ENCODE measurements at regions not wholly inside any gene's neighbourhood (a gene's known extent, or its start where the extent isn't known, plus 50 kb on each side); places are given as distances from the start of the nearest gene placed in this dataset.

- no peak for TF ChIP-seq CTCF (IDR thresholded peaks at IDR 0.05; ENCODE audit: insufficient read depth, low read depth, low read length, missing control alignments)
- H3K4me3 ChIP-seq (ENCODE audit: low read depth, low read length) = no peak overlapping the region
- DNase-seq (ENCODE audit: low read depth) = no peak
These were observed 104.7 kb downstream of the RIPK4 start for GRCh38 chr21:41662161-41662560.

- DNase-seq (ENCODE audit: low read depth) = no peak
- H3K4me3 ChIP-seq (ENCODE audit: low read depth, low read length) = no peak overlapping the region
- TF ChIP-seq CTCF (IDR thresholded peaks at IDR 0.05; ENCODE audit: insufficient read depth, low read depth, low read length, missing control alignments) = no peak
These were observed 106.1 kb downstream of the RIPK4 start for GRCh38 chr21:41660748-41661147.

GRCh38 chr21:41659791-41660560 is 106.9 kb downstream of the RIPK4 start:
- TF ChIP-seq CTCF (IDR thresholded peaks at IDR 0.05; ENCODE audit: insufficient read depth, low read depth, low read length, missing control alignments) = no peak
- H3K4me3 ChIP-seq (ENCODE audit: low read depth, low read length) = no peak overlapping the region
- DNase-seq (ENCODE audit: low read depth) = no peak

GRCh38 chr21:41656946-41657525 is 109.8 kb downstream of the RIPK4 start:
- no peak for DNase-seq (ENCODE audit: low read depth)
- no peak for TF ChIP-seq CTCF (IDR thresholded peaks at IDR 0.05; ENCODE audit: insufficient read depth, low read depth, low read length, missing control alignments)

GRCh38 chr21:41655259-41655658 is 111.6 kb downstream of the RIPK4 start:
- no peak for DNase-seq (ENCODE audit: low read depth)
- TF ChIP-seq CTCF (IDR thresholded peaks at IDR 0.05; ENCODE audit: insufficient read depth, low read depth, low read length, missing control alignments) = no peak

More at GRCh38 chr21:41656946-41657525, 109.8 kb downstream of the RIPK4 start:
- H3K4me3 ChIP-seq (ENCODE audit: low read depth, low read length) = no peak overlapping the region

GRCh38 chr21:41653954-41654491 is 112.8 kb downstream of the RIPK4 start:
- H3K4me3 ChIP-seq (ENCODE audit: low read depth, low read length) = no peak overlapping the region
- DNase-seq (ENCODE audit: low read depth) = no peak
- TF ChIP-seq CTCF (IDR thresholded peaks at IDR 0.05; ENCODE audit: insufficient read depth, low read depth, low read length, missing control alignments) = no peak

More at GRCh38 chr21:41655259-41655658, 111.6 kb downstream of the RIPK4 start:
- no peak overlapping the region for H3K4me3 ChIP-seq (ENCODE audit: low read depth, low read length)

Measured in GM12865 (cell line).